ENCODE measurements at regions not wholly inside any gene's neighbourhood (a gene's known extent, or its start where the extent isn't known, plus 50 kb on each side); places are given as distances from the start of the nearest gene placed in this dataset.

DNA sequence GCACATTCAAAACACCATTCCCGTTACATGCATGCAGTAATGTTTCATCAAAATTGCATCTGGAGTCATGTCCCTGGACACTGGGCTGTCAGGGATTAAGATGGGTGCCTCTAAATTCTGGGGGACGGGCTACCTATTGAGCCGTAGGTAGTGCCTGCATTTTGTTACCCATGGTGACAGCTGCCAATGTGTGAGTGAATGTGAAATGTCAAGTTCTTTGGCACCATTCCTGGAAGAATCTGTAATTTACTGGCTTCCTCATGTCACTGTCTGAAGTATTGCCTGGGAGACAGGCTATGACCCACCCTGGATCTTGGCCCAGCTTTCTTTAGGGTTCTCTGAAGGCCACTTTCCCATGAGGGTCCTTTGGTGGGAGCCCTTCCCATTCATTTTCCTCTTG lies 266.1 kb downstream of the TSHZ3 start:
- no peak for DNase-seq (ENCODE audit: low read depth)
- H3K4me3 ChIP-seq (ENCODE audit: low read length): no peak overlapping the region
- TF ChIP-seq CTCF (conservative IDR thresholded peaks at IDR 0.05; ENCODE audit: low read depth, low read length): no peak

GRCh38 chr19:31075146-31075655 lies 274.0 kb downstream of the TSHZ3 start:
- TF ChIP-seq CTCF (conservative IDR thresholded peaks at IDR 0.05; ENCODE audit: low read depth, low read length): no peak
- no peak overlapping the region for H3K4me3 ChIP-seq (ENCODE audit: low read length)
- no peak for DNase-seq (ENCODE audit: low read depth)

DNA sequence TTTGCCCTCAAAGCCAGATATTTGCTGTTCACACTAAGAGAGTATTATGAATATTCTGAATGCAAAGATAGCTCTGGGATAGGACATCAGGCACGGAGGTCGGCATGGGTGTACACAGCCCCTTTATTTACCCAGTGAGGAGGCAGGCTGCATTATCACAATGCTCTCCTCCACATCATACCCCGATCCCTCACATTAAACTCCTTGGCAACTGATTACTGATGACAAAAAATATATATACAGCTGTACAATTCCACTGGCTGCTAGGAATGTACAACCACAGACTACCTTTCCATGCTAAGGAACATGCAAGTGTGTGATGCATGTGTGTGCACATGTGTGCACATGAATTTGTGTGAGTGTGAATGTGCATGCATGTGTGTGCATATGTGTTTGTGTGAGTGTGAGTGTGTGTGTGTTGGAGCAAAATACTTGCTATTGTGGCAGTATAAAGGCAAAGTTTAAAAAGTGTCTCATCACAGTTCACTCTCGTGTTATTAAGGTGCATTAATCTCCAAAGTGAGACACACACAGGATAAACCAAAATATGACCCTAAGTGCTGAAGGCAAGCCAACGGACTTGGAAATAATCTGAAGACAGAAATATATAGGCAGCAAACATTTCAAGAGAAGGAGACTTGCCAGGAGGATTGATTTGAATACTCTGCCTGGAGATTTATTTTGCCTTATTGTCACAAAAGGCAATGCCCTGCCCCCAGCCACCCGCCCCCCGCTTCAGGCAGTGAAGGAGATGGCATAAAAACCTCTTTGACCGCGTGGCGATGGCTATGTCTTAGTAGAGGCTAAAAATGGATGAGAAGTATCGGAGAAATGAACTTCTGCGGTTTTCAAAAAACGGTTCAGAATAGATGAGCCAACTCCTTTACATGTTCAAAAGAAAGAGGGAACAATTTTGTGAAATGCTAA lies 274.8 kb downstream of the TSHZ3 start:
- TF ChIP-seq CTCF (conservative IDR thresholded peaks at IDR 0.05; ENCODE audit: low read depth, low read length): no peak
- no peak for DNase-seq (ENCODE audit: low read depth)
- H3K4me3 ChIP-seq (ENCODE audit: low read length): no peak overlapping the region

- no peak for DNase-seq (ENCODE audit: low read depth)
- no peak overlapping the region for H3K4me3 ChIP-seq (ENCODE audit: low read length)
- no peak for TF ChIP-seq CTCF (conservative IDR thresholded peaks at IDR 0.05; ENCODE audit: low read depth, low read length)
Measured at GRCh38 chr19:31073485-31074198, 275.6 kb downstream of the TSHZ3 start.

GRCh38 chr19:31072451-31072850 lies 276.8 kb downstream of the TSHZ3 start:
- TF ChIP-seq CTCF (conservative IDR thresholded peaks at IDR 0.05; ENCODE audit: low read depth, low read length): no peak
- no peak for DNase-seq (ENCODE audit: low read depth)
- no peak overlapping the region for H3K4me3 ChIP-seq (ENCODE audit: low read length)

- H3K4me3 ChIP-seq (ENCODE audit: low read length): no peak overlapping the region
- TF ChIP-seq CTCF (conservative IDR thresholded peaks at IDR 0.05; ENCODE audit: low read depth, low read length): no peak
- no peak for DNase-seq (ENCODE audit: low read depth)
Measured at GRCh38 chr19:31071136-31071855, 277.9 kb downstream of the TSHZ3 start.
